ENCODE measurements at regions not wholly inside any gene's neighbourhood (a gene's known extent, or its start where the extent isn't known, plus 50 kb on each side); places are given as distances from the start of the nearest gene placed in this dataset.

GRCh38 chr5:158502686-158503085, 597.0 kb downstream of the EBF1 start:
- TF ChIP-seq POLR2A (IDR thresholded peaks at IDR 0.05) (no peak), CTCF (IDR thresholded peaks at IDR 0.05) (no peak), EP300 (IDR thresholded peaks at IDR 0.05) (no peak), POLR2AphosphoS5 (IDR thresholded peaks at IDR 0.05) (no peak)
